ENCODE measurements at regions not wholly inside any gene's neighbourhood (a gene's known extent, or its start where the extent isn't known, plus 50 kb on each side); places are given as distances from the start of the nearest gene placed in this dataset.
A peak's percentile ranks its signal among the peaks of the same experiment; 100 is the strongest.
"Not testable (repeated sequence)": the region's sequence is repeated elsewhere in the genome, so short reads cannot be mapped to it uniquely, and the experiment has no call there.

GRCh38 chr17:70661342-70662222 is 492.2 kb downstream of the KCNJ2 start:
- peak; percentile 4 for DNase-seq

GRCh38 chr17:70668276-70668937 is 499.1 kb downstream of the KCNJ2 start:
- DNase-seq: no peak

- DNase-seq: no peak
These were observed 499.8 kb downstream of the KCNJ2 start for GRCh38 chr17:70668938-70669778.

- no peak for DNase-seq
These were observed 504.7 kb downstream of the KCNJ2 start for GRCh38 chr17:70674061-70674460.

GRCh38 chr17:70675070-70675590 is 505.8 kb downstream of the KCNJ2 start:
- DNase-seq: no peak

- no peak for DNase-seq
These were observed 508.7 kb downstream of the KCNJ2 start for GRCh38 chr17:70677783-70678647.

- DNase-seq: no peak
These were observed 509.6 kb downstream of the KCNJ2 start for GRCh38 chr17:70678889-70679288.

GRCh38 chr17:70683936-70684335 is 514.6 kb downstream of the KCNJ2 start:
- DNase-seq: no peak

- DNase-seq: no peak
These were observed 518.1 kb downstream of the KCNJ2 start for GRCh38 chr17:70687421-70687820.

GRCh38 chr17:70691150-70691549 is 521.8 kb downstream of the KCNJ2 start:
- no peak for DNase-seq

GRCh38 chr17:70699408-70699807 is 530.1 kb downstream of the KCNJ2 start:
- DNase-seq: no peak

- no peak for DNase-seq
These were observed 533.4 kb downstream of the KCNJ2 start for GRCh38 chr17:70702683-70703255.

- no peak for DNase-seq
These were observed 540.3 kb downstream of the KCNJ2 start for GRCh38 chr17:70709596-70709995.

- no peak for DNase-seq
These were observed 544.4 kb downstream of the KCNJ2 start for GRCh38 chr17:70713694-70714093.

- DNase-seq: no peak
These were observed 547.2 kb downstream of the KCNJ2 start for GRCh38 chr17:70716551-70716950.

GRCh38 chr17:70717042-70717441 is 547.7 kb downstream of the KCNJ2 start:
- DNase-seq: no peak

GRCh38 chr17:70736375-70736957 is 567.1 kb downstream of the KCNJ2 start:
- no peak for DNase-seq

- no peak for DNase-seq
These were observed 569.7 kb downstream of the KCNJ2 start for GRCh38 chr17:70739065-70739464.

- DNase-seq: not testable (repeated sequence)
These were observed 577.2 kb downstream of the KCNJ2 start for GRCh38 chr17:70746574-70746973.

GRCh38 chr17:70750983-70751382 is 581.7 kb downstream of the KCNJ2 start:
- DNase-seq: no peak

- not testable (repeated sequence) for DNase-seq
These were observed 583.1 kb downstream of the KCNJ2 start for GRCh38 chr17:70752461-70752860.

Data from fibroblast of skin of right biceps (primary cell).